ENCODE measurements at regions not wholly inside any gene's neighbourhood (a gene's known extent, or its start where the extent isn't known, plus 50 kb on each side); places are given as distances from the start of the nearest gene placed in this dataset.
A peak's percentile ranks its signal among the peaks of the same experiment; 100 is the strongest.

DNA sequence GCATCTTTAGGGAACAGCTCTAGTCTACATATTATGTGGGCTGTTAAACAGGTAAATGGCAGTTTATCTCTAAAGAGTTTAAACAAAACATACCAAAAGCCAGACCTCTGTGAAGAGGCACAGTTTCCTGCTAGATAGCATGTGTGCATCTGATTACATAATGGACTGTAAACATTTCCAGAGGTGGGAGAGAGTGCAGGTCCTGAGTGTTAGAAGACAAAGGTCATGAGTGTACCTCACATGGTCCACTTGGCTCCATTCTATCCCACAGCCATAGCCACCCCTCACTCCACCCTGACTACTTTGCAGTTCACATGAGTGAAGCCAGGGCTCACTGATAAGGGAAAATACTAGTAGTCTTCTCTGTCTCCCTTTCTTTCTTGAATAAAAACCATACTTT, 233.4 kb downstream of the MTX2 start (continued):
- TF ChIP-seq, protein P1, sequence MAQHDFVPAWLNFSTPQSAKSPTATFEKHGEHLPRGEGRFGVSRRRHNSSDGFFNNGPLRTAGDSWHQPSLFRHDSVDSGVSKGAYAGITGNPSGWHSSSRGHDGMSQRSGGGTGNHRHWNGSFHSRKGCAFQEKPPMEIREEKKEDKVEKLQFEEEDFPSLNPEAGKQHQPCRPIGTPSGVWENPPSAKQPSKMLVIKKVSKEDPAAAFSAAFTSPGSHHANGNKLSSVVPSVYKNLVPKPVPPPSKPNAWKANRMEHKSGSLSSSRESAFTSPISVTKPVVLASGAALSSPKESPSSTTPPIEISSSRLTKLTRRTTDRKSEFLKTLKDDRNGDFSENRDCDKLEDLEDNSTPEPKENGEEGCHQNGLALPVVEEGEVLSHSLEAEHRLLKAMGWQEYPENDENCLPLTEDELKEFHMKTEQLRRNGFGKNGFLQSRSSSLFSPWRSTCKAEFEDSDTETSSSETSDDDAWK (CRISPR knock-in tag; IDR thresholded peaks at IDR 0.05), result no peak
- TF ChIP-seq ELF4 (CRISPR knock-in tag; IDR thresholded peaks at IDR 0.05; ENCODE audit: borderline replicate concordance), result no peak
- TF ChIP-seq, protein P2, sequence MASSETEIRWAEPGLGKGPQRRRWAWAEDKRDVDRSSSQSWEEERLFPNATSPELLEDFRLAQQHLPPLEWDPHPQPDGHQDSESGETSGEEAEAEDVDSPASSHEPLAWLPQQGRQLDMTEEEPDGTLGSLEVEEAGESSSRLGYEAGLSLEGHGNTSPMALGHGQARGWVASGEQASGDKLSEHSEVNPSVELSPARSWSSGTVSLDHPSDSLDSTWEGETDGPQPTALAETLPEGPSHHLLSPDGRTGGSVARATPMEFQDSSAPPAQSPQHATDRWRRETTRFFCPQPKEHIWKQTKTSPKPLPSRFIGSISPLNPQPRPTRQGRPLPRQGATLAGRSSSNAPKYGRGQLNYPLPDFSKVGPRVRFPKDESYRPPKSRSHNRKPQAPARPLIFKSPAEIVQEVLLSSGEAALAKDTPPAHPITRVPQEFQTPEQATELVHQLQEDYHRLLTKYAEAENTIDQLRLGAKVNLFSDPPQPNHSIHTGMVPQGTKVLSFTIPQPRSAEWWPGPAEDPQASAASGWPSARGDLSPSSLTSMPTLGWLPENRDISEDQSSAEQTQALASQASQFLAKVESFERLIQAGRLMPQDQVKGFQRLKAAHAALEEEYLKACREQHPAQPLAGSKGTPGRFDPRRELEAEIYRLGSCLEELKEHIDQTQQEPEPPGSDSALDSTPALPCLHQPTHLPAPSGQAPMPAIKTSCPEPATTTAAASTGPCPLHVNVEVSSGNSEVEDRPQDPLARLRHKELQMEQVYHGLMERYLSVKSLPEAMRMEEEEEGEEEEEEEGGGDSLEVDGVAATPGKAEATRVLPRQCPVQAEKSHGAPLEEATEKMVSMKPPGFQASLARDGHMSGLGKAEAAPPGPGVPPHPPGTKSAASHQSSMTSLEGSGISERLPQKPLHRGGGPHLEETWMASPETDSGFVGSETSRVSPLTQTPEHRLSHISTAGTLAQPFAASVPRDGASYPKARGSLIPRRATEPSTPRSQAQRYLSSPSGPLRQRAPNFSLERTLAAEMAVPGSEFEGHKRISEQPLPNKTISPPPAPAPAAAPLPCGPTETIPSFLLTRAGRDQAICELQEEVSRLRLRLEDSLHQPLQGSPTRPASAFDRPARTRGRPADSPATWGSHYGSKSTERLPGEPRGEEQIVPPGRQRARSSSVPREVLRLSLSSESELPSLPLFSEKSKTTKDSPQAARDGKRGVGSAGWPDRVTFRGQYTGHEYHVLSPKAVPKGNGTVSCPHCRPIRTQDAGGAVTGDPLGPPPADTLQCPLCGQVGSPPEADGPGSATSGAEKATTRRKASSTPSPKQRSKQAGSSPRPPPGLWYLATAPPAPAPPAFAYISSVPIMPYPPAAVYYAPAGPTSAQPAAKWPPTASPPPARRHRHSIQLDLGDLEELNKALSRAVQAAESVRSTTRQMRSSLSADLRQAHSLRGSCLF (CRISPR knock-in tag; IDR thresholded peaks at IDR 0.05; ENCODE audit: borderline replicate concordance), result no peak
- no peak for TF ChIP-seq ZIK1 (CRISPR knock-in tag; IDR thresholded peaks at IDR 0.05; ENCODE audit: borderline replicate concordance, low read depth)
- TF ChIP-seq, protein P3, sequence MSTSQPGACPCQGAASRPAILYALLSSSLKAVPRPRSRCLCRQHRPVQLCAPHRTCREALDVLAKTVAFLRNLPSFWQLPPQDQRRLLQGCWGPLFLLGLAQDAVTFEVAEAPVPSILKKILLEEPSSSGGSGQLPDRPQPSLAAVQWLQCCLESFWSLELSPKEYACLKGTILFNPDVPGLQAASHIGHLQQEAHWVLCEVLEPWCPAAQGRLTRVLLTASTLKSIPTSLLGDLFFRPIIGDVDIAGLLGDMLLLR (CRISPR knock-in tag; IDR thresholded peaks at IDR 0.05), result no peak
- no peak for TF ChIP-seq PHF5A (CRISPR knock-in tag; IDR thresholded peaks at IDR 0.05; ENCODE audit: low read depth, unreplicated experiment)
- TF ChIP-seq ZMYM4 (CRISPR knock-in tag; IDR thresholded peaks at IDR 0.05), result no peak
- no peak for TF ChIP-seq HOXA5 (CRISPR knock-in tag; IDR thresholded peaks at IDR 0.05)
- TF ChIP-seq MIER2 (CRISPR knock-in tag; IDR thresholded peaks at IDR 0.05), result no peak
- TF ChIP-seq CHD4 (IDR thresholded peaks at IDR 0.05; ENCODE audit: borderline replicate concordance, low read length), result no peak
- TF ChIP-seq ZSCAN25 (CRISPR knock-in tag; IDR thresholded peaks at IDR 0.05), result no peak
- TF ChIP-seq XBP1 (CRISPR knock-in tag; IDR thresholded peaks at IDR 0.05), result no peak
- TF ChIP-seq, protein P4, sequence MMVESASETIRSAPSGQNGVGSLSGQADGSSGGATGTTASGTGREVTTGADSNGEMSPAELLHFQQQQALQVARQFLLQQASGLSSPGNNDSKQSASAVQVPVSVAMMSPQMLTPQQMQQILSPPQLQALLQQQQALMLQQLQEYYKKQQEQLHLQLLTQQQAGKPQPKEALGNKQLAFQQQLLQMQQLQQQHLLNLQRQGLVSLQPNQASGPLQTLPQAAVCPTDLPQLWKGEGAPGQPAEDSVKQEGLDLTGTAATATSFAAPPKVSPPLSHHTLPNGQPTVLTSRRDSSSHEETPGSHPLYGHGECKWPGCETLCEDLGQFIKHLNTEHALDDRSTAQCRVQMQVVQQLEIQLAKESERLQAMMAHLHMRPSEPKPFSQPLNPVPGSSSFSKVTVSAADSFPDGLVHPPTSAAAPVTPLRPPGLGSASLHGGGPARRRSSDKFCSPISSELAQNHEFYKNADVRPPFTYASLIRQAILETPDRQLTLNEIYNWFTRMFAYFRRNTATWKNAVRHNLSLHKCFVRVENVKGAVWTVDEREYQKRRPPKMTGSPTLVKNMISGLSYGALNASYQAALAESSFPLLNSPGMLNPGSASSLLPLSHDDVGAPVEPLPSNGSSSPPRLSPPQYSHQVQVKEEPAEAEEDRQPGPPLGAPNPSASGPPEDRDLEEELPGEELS (CRISPR knock-in tag; IDR thresholded peaks at IDR 0.05), result peak; percentile 23; the same call in 1 of the 2 replicates
- TF ChIP-seq ZNF264 (CRISPR knock-in tag; IDR thresholded peaks at IDR 0.05), result no peak
- no peak for TF ChIP-seq CREM (IDR thresholded peaks at IDR 0.05)
- no peak for TF ChIP-seq CREM (CRISPR knock-in tag; IDR thresholded peaks at IDR 0.05)
- no peak for TF ChIP-seq POLR2A (IDR thresholded peaks at IDR 0.05; ENCODE audit: insufficient read depth in 1 of 2, low read depth in 2 of 2, low read length in 2 of 2)
- TF ChIP-seq TOPORS (CRISPR knock-in tag; IDR thresholded peaks at IDR 0.05), result no peak
- no peak for TF ChIP-seq ZNF510 (CRISPR knock-in tag; IDR thresholded peaks at IDR 0.05; ENCODE audit: low read depth)
- no peak for TF ChIP-seq RFXAP (CRISPR knock-in tag; IDR thresholded peaks at IDR 0.05; ENCODE audit: borderline replicate concordance)
- peak; percentile 63 for TF ChIP-seq ZNF670 (CRISPR knock-in tag; IDR thresholded peaks at IDR 0.05; ENCODE audit: borderline replicate concordance)
- TF ChIP-seq SPEN (CRISPR knock-in tag; IDR thresholded peaks at IDR 0.05; ENCODE audit: low read depth), result no peak
- TF ChIP-seq ZNF672 (CRISPR knock-in tag; IDR thresholded peaks at IDR 0.05), result no peak
- TF ChIP-seq ZKSCAN5 (CRISPR knock-in tag; IDR thresholded peaks at IDR 0.05), result no peak
- no peak for TF ChIP-seq ISX (CRISPR knock-in tag; conservative IDR thresholded peaks at IDR 0.05)
- no peak for TF ChIP-seq ZNF383 (CRISPR knock-in tag; IDR thresholded peaks at IDR 0.05; ENCODE audit: borderline replicate concordance)

Data from HepG2 (cell line).